HepG2 (cell line): ENCODE measurements at regions not wholly inside any gene's neighbourhood (a gene's known extent, or its start where the extent isn't known, plus 50 kb on each side); places are given as distances from the start of the nearest gene placed in this dataset.

Source experiments
- EZH2 ChIP-seq: conservative IDR thresholded peaks from 2 replicates; pipeline ENCODE4 v1.6.1; 2012; ENCODE audit warnings: mild to moderate bottlenecking, low read depth, low read length, moderate library complexity
- JUNB ChIP-seq: sonication (generic); formaldehyde crosslinking; IDR thresholded peaks from 2 replicates; pipeline ENCODE4 v1.8.0; 2022; ENCODE audit warnings: missing genetic modification reagents, mild to moderate bottlenecking, borderline replicate concordance
- MYC ChIP-seq: sonication (generic); formaldehyde crosslinking; IDR thresholded peaks from 2 replicates; pipeline ENCODE4 v1.9.0; 2021; ENCODE audit warnings: missing genetic modification reagents, borderline replicate concordance
- NR2F1 ChIP-seq, 2 experiments: fragments of 450-650 bp in 1 of 2; formaldehyde crosslinking in 1 of 2; IDR thresholded peaks; 2 replicates each; pipeline versions ENCODE4 v1.5.0 to v1.6.1; 2016 to 2020; ENCODE audit warnings: mild to moderate bottlenecking in 1 of 2, missing compliant biosample characterization in 1 of 2, missing genetic modification reagents in 1 of 2, moderate library complexity in 1 of 2
- PBX2 ChIP-seq: IDR thresholded peaks from 2 replicates; pipeline ENCODE4 v1.6.1; 2016; ENCODE audit warnings: control low read depth
- RFX5 ChIP-seq: IDR thresholded peaks from 2 replicates; pipeline ENCODE4 v1.6.1; 2011; ENCODE audit warnings: low read depth, low read length, improper control_type of control experiment
- SP1 ChIP-seq, 2 experiments: fragments of 450-650 bp in 1 of 2; sonication (generic) in 1 of 2; formaldehyde crosslinking in 1 of 2; IDR thresholded peaks; 2 replicates each; pipeline versions ENCODE4 v1.4.0 to v1.6.1; 2016 to 2020; ENCODE audit warnings: missing genetic modification reagents in 1 of 2
- SRY ChIP-seq: sonication (generic); formaldehyde crosslinking; IDR thresholded peaks from 2 replicates; pipeline ENCODE4 v1.8.0; 2022; ENCODE audit warnings: mild to moderate bottlenecking, missing genetic modification reagents
- ZNF354B ChIP-seq: sonication (generic); formaldehyde crosslinking; IDR thresholded peaks from 2 replicates; pipeline ENCODE4 v1.8.0; 2022; ENCODE audit warnings: mild to moderate bottlenecking, missing genetic modification reagents
- TF ChIP-seq, protein P1 (sequence below): IDR thresholded peaks from 2 replicates; pipeline ENCODE4 v1.6.1; 2016
- TF ChIP-seq, protein P2 (sequence below): sonication (generic); formaldehyde crosslinking; IDR thresholded peaks from 2 replicates; pipeline ENCODE4 v1.4.0; 2020; ENCODE audit warnings: missing genetic modification reagents

GRCh38 chr2:134119117-134119712 lies 134.7 kb upstream of the MGAT5 start:
- TF ChIP-seq ZNF354B (CRISPR knock-in tag) (no peak), PBX2 (CRISPR knock-in tag) (no peak), JUNB (no peak), MYC (no peak), SRY (CRISPR knock-in tag) (no peak), NR2F1 (CRISPR knock-in tag; IDR thresholded peaks at IDR 0.05) (no peak), SP1 (IDR thresholded peaks at IDR 0.05) (no peak), SP1 (CRISPR knock-in tag; IDR thresholded peaks at IDR 0.05) (no peak), RFX5 (no peak), EZH2 (no peak)
- TF ChIP-seq, protein P1, sequence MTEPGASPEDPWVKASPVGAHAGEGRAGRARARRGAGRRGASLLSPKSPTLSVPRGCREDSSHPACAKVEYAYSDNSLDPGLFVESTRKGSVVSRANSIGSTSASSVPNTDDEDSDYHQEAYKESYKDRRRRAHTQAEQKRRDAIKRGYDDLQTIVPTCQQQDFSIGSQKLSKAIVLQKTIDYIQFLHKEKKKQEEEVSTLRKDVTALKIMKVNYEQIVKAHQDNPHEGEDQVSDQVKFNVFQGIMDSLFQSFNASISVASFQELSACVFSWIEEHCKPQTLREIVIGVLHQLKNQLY (CRISPR knock-in tag) = no peak
- TF ChIP-seq, protein P2, sequence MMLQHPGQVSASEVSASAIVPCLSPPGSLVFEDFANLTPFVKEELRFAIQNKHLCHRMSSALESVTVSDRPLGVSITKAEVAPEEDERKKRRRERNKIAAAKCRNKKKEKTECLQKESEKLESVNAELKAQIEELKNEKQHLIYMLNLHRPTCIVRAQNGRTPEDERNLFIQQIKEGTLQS (CRISPR knock-in tag) = no peak
